Keratinocyte (primary cell): ENCODE measurements at regions not wholly inside any gene's neighbourhood (a gene's known extent, or its start where the extent isn't known, plus 50 kb on each side); places are given as distances from the start of the nearest gene placed in this dataset.

Source experiments
- DNase-seq: peaks from one replicate; pipeline ENCODE4 v3.0.0-alpha.2; 2011; ENCODE audit warnings: low read depth, missing footprints, low spot score
- FAIRE-seq: peaks from 2 replicates; lab custom pipeline; 2011; peaks lifted over from hg19 to GRCh38; lab: Jason Lieb, UNC
- H2AFZ ChIP-seq: 2 replicates; pipeline ENCODE4 v1.6.0; 2012; ENCODE audit warnings: low read length, control low read depth, inconsistent platforms; ENCODE audit not compliant: control insufficient read depth
- H3K27ac ChIP-seq: 2 replicates; pipeline ENCODE4 v1.5.1; 2011; ENCODE audit warnings: low read length; ENCODE audit not compliant: control insufficient read depth, insufficient read depth
- H3K27me3 ChIP-seq: 3 replicates; pipeline ENCODE4 v1.6.0; 2011; ENCODE audit warnings: low read length; ENCODE audit not compliant: control insufficient read depth, insufficient read depth; ENCODE audit errors: extremely low read depth
- H3K36me3 ChIP-seq, 2 experiments: 2 replicates in 1 of 2; 3 replicates in 1 of 2; pipeline ENCODE4 v1.5.1; 2011; ENCODE audit warnings: low read length in 2 of 2, mild to moderate bottlenecking in 1 of 2; ENCODE audit not compliant: control insufficient read depth in 2 of 2, insufficient read depth in 2 of 2; ENCODE audit errors: extremely low read depth in 1 of 2
- H3K4me1 ChIP-seq: 3 replicates; pipeline ENCODE4 v1.5.1; 2011; ENCODE audit warnings: low read length; ENCODE audit not compliant: control insufficient read depth, insufficient read depth; ENCODE audit errors: extremely low read depth
- H3K4me2 ChIP-seq: 3 replicates; pipeline ENCODE4 v1.6.0; 2011; ENCODE audit warnings: low read depth, low read length; ENCODE audit not compliant: control insufficient read depth, insufficient read depth; ENCODE audit errors: extremely low read depth
- H3K4me3 ChIP-seq, 3 experiments: fragments of 200-600 bp in 1 of 3; sonication (generic) in 1 of 3; 2 replicates in 2 of 3; 3 replicates in 1 of 3; pipeline ENCODE4 v1.5.1; 2011 to 2016; ENCODE audit warnings: low read length in 3 of 3, mild to moderate bottlenecking in 3 of 3, control low read depth in 2 of 3, inconsistent platforms in 1 of 3, low read depth in 1 of 3, mixed read lengths in 1 of 3, mixed run types in 1 of 3, moderate library complexity in 1 of 3; ENCODE audit not compliant: control insufficient read depth in 2 of 3, insufficient read depth in 2 of 3; ENCODE audit errors: extremely low read depth in 1 of 3
- H3K79me2 ChIP-seq: 2 replicates; pipeline ENCODE4 v1.6.0; 2012; ENCODE audit warnings: low read length; ENCODE audit not compliant: control insufficient read depth, insufficient read depth
- H3K9ac ChIP-seq: 3 replicates; pipeline ENCODE4 v1.6.0; 2011; ENCODE audit warnings: low read length; ENCODE audit not compliant: control insufficient read depth, insufficient read depth; ENCODE audit errors: extremely low read depth
- H3K9me1 ChIP-seq: 3 replicates; pipeline ENCODE4 v1.6.0; 2011; ENCODE audit warnings: low read length; ENCODE audit not compliant: control insufficient read depth, insufficient read depth; ENCODE audit errors: extremely low read depth
- H3K9me3 ChIP-seq: 2 replicates; pipeline ENCODE4 v1.5.1; 2012; ENCODE audit warnings: low read depth, low read length; ENCODE audit not compliant: control insufficient read depth
- H4K20me1 ChIP-seq: 3 replicates; pipeline ENCODE4 v1.6.0; 2011; ENCODE audit warnings: low read length; ENCODE audit not compliant: control insufficient read depth, insufficient read depth; ENCODE audit errors: extremely low read depth
- CTCF ChIP-seq, 3 experiments: IDR thresholded peaks in 1 of 3; conservative IDR thresholded peaks in 1 of 3; optimal IDR thresholded peaks in 1 of 3; 2 replicates in 2 of 3; 3 replicates in 1 of 3; pipeline versions ENCODE3 to v1.5.1; 2011; ENCODE audit warnings: low read length in 3 of 3, mild to moderate bottlenecking in 3 of 3, moderate library complexity in 2 of 3, control low read depth in 1 of 3, inconsistent platforms in 1 of 3; ENCODE audit not compliant: insufficient read depth in 2 of 3; ENCODE audit errors: extremely low read depth in 1 of 3
- EZH2 ChIP-seq: IDR thresholded peaks from one replicate; pipeline ENCODE4 v1.6.1; 2012; ENCODE audit warnings: inconsistent platforms, mild to moderate bottlenecking, low read length, moderate library complexity
- dilution Hi-C: fragments of 300-500 bp; cut with MboI; formaldehyde crosslinking; loops from one replicate; pipeline ENCODE4 v1.7.0; 2020; ENCODE audit warnings: low sequenced_read_pairs; ENCODE audit not compliant: extremely low pct_ligation_motif_present

GRCh38 chr4:104740161-104740560 lies 245.5 kb upstream of the CXXC4 start:
- Histone ChIP-seq H3K36me3 (no peaks in the 10 kb centered on the region), H4K20me1 (no peaks in the 10 kb centered on the region), H3K4me1 (no peaks in the 10 kb centered on the region), H3K27me3 (no peaks in the 10 kb centered on the region), H3K9me3 (no peaks in the 10 kb centered on the region), H3K9me1 (no peaks in the 10 kb centered on the region), H3K9ac (no peak overlapping the region), H3K4me3 (no peak overlapping the region), H3K4me2 (no peak overlapping the region), H3K79me2 (no peaks in the 10 kb centered on the region), H2AFZ (no peak overlapping the region), H3K27ac (no peak overlapping the region)
- FAIRE-seq, result no peak
- TF ChIP-seq CTCF (optimal IDR thresholded peaks at IDR 0.05 in 1 of 3, IDR thresholded peaks at IDR 0.05 in 1 of 3, conservative IDR thresholded peaks at IDR 0.05 in 1 of 3; ENCODE audit: extremely low read depth in 1 of 3, insufficient read depth in 2 of 3, low read length in 3 of 3) (no peak), EZH2 (no peak)
- no peak for DNase-seq
- dilution Hi-C loops, result no loop called here

- no peak overlapping the region for H3K9ac ChIP-seq
Measured at GRCh38 chr4:104743215-104743653, 248.5 kb upstream of the CXXC4 start.

More at GRCh38 chr4:104743215-104743653, 248.5 kb upstream of the CXXC4 start:
- Histone ChIP-seq H3K9me1 (no peaks in the 10 kb centered on the region), H3K79me2 (no peaks in the 10 kb centered on the region), H3K27me3 (no peaks in the 10 kb centered on the region), H3K9me3 (no peaks in the 10 kb centered on the region), H3K4me3 (no peak overlapping the region), H3K36me3 (no peaks in the 10 kb centered on the region), H2AFZ (no peak overlapping the region), H3K4me1 (no peaks in the 10 kb centered on the region), H3K27ac (no peak overlapping the region), H4K20me1 (no peaks in the 10 kb centered on the region), H3K4me2 (no peak overlapping the region)
- TF ChIP-seq CTCF (optimal IDR thresholded peaks at IDR 0.05 in 1 of 3, IDR thresholded peaks at IDR 0.05 in 1 of 3, conservative IDR thresholded peaks at IDR 0.05 in 1 of 3; ENCODE audit: extremely low read depth in 1 of 3, insufficient read depth in 2 of 3, low read length in 3 of 3) (no peak), EZH2 (no peak)
- FAIRE-seq, result no peak
- no peak for DNase-seq
- dilution Hi-C loops, result no loop called here
